PC-3 (cell line): ENCODE measurements at regions not wholly inside any gene's neighbourhood (a gene's known extent, or its start where the extent isn't known, plus 50 kb on each side); places are given as distances from the start of the nearest gene placed in this dataset.

Experiments used
- CTCF ChIP-seq: fragments of 300-600 bp; sonication (generic); conservative IDR thresholded peaks from 2 replicates; pipeline ENCODE4 v1.5.1; 2017; ENCODE audit warnings: antibody characterized with exemption, low read depth, mild to moderate bottlenecking, low read length
- EZH2 ChIP-seq: fragments of 300-600 bp; sonication (generic); IDR thresholded peaks from one replicate; pipeline ENCODE4 v1.6.1; 2017; ENCODE audit warnings: antibody characterized with exemption, mild to moderate bottlenecking, low read length; ENCODE audit not compliant: unreplicated experiment

GRCh38 chr4:29717287-29718057 is 1002.7 kb upstream of the PCDH7 start:
- TF ChIP-seq CTCF (no peak), EZH2 (no peak)
